ENCODE measurements at regions not wholly inside any gene's neighbourhood (a gene's known extent, or its start where the extent isn't known, plus 50 kb on each side); places are given as distances from the start of the nearest gene placed in this dataset.

- TF ChIP-seq CTCF (IDR thresholded peaks at IDR 0.05; ENCODE audit: insufficient read depth, low read length, poor library complexity, severe bottlenecking): no peak
Measured at GRCh38 chr6:139470997-139471396, 96.5 kb upstream of the CITED2 start.

GRCh38 chr6:139468178-139468819, 93.9 kb upstream of the CITED2 start:
- Histone ChIP-seq H3K27ac (ENCODE audit: low read depth, low read length) (no peak overlapping the region), H3K27me3 (ENCODE audit: low read length) (no peaks in the 10 kb centered on the region), H4K20me1 (ENCODE audit: low read depth, low read length) (no peaks in the 10 kb centered on the region), H3F3A (ENCODE audit: insufficient read depth) (no peaks in the 10 kb centered on the region), H3K9ac (ENCODE audit: low read length) (no peak overlapping the region), H3K9me3 (ENCODE audit: insufficient read depth, low read length) (no peaks in the 10 kb centered on the region), H3K36me3 (ENCODE audit: low read length) (no peaks in the 10 kb centered on the region), H3K9me2 (replicated peaks; ENCODE audit: insufficient read depth, low read length) (no peaks in the 10 kb centered on the region), H3K4me2 (ENCODE audit: low read depth, low read length, poor library complexity, severe bottlenecking) (no peak overlapping the region), H3K4me3 (ENCODE audit: insufficient read depth, low read length, poor library complexity, severe bottlenecking) (no peak overlapping the region), H2AFZ (ENCODE audit: low read depth, low read length, severe bottlenecking) (no peak overlapping the region), H3K79me2 (ENCODE audit: insufficient read depth, low read length) (no peaks in the 10 kb centered on the region)
- TF ChIP-seq EZH2phosphoT487 (conservative IDR thresholded peaks at IDR 0.05; ENCODE audit: low read length): no peak

More at GRCh38 chr6:139470997-139471396, 96.5 kb upstream of the CITED2 start:
- no peak overlapping the region for H3K4me3 ChIP-seq (ENCODE audit: insufficient read depth, low read length, poor library complexity, severe bottlenecking)
- no peak overlapping the region for H3K27ac ChIP-seq (ENCODE audit: low read depth, low read length)
- H3K9ac ChIP-seq (ENCODE audit: low read length): no peak overlapping the region
- H3F3A ChIP-seq (ENCODE audit: insufficient read depth): no peaks in the 10 kb centered on the region
- no peaks in the 10 kb centered on the region for H3K79me2 ChIP-seq (ENCODE audit: insufficient read depth, low read length)
- no peaks in the 10 kb centered on the region for H3K9me2 ChIP-seq (replicated peaks; ENCODE audit: insufficient read depth, low read length)
- no peak overlapping the region for H2AFZ ChIP-seq (ENCODE audit: low read depth, low read length, severe bottlenecking)
- no peak overlapping the region for H3K4me2 ChIP-seq (ENCODE audit: low read depth, low read length, poor library complexity, severe bottlenecking)
- no peaks in the 10 kb centered on the region for H4K20me1 ChIP-seq (ENCODE audit: low read depth, low read length)
- H3K36me3 ChIP-seq (ENCODE audit: low read length): no peaks in the 10 kb centered on the region
- H3K9me3 ChIP-seq (ENCODE audit: insufficient read depth, low read length): no peaks in the 10 kb centered on the region
- no peaks in the 10 kb centered on the region for H3K27me3 ChIP-seq (ENCODE audit: low read length)

GRCh38 chr6:139457476-139457875, 83.0 kb upstream of the CITED2 start:
- no peaks in the 10 kb centered on the region for H4K20me1 ChIP-seq (ENCODE audit: low read depth, low read length)
- TF ChIP-seq CTCF (IDR thresholded peaks at IDR 0.05; ENCODE audit: insufficient read depth, low read length, poor library complexity, severe bottlenecking) (no peak), EZH2phosphoT487 (conservative IDR thresholded peaks at IDR 0.05; ENCODE audit: low read length) (no peak)
- H3K9me2 ChIP-seq (replicated peaks; ENCODE audit: insufficient read depth, low read length): no peaks in the 10 kb centered on the region
- no peaks in the 10 kb centered on the region for H3K79me2 ChIP-seq (ENCODE audit: insufficient read depth, low read length)
- H3K4me2 ChIP-seq (ENCODE audit: low read depth, low read length, poor library complexity, severe bottlenecking): no peak overlapping the region
- H3K27ac ChIP-seq (ENCODE audit: low read depth, low read length): no peak overlapping the region
- no peaks in the 10 kb centered on the region for H3K9me3 ChIP-seq (ENCODE audit: insufficient read depth, low read length)
- no peaks in the 10 kb centered on the region for H3F3A ChIP-seq (ENCODE audit: insufficient read depth)
- H3K9ac ChIP-seq (ENCODE audit: low read length): no peak overlapping the region
- no peaks in the 10 kb centered on the region for H3K36me3 ChIP-seq (ENCODE audit: low read length)
- no peak overlapping the region for H3K4me3 ChIP-seq (ENCODE audit: insufficient read depth, low read length, poor library complexity, severe bottlenecking)
- no peak overlapping the region for H2AFZ ChIP-seq (ENCODE audit: low read depth, low read length, severe bottlenecking)
- H3K27me3 ChIP-seq (ENCODE audit: low read length): no peaks in the 10 kb centered on the region

GRCh38 chr6:139452148-139452876, 77.9 kb upstream of the CITED2 start:
- Histone ChIP-seq H3K9me2 (replicated peaks; ENCODE audit: insufficient read depth, low read length) (no peaks in the 10 kb centered on the region), H2AFZ (ENCODE audit: low read depth, low read length, severe bottlenecking) (no peak overlapping the region), H3K36me3 (ENCODE audit: low read length) (no peaks in the 10 kb centered on the region), H3K27me3 (ENCODE audit: low read length) (no peaks in the 10 kb centered on the region), H3K9ac (ENCODE audit: low read length) (no peak overlapping the region), H4K20me1 (ENCODE audit: low read depth, low read length) (no peaks in the 10 kb centered on the region), H3K27ac (ENCODE audit: low read depth, low read length) (no peak overlapping the region), H3K4me3 (ENCODE audit: insufficient read depth, low read length, poor library complexity, severe bottlenecking) (no peak overlapping the region), H3K9me3 (ENCODE audit: insufficient read depth, low read length) (no peaks in the 10 kb centered on the region), H3K4me2 (ENCODE audit: low read depth, low read length, poor library complexity, severe bottlenecking) (no peak overlapping the region), H3K79me2 (ENCODE audit: insufficient read depth, low read length) (no peaks in the 10 kb centered on the region), H3F3A (ENCODE audit: insufficient read depth) (no peaks in the 10 kb centered on the region)
- TF ChIP-seq EZH2phosphoT487 (conservative IDR thresholded peaks at IDR 0.05; ENCODE audit: low read length) (no peak), CTCF (IDR thresholded peaks at IDR 0.05; ENCODE audit: insufficient read depth, low read length, poor library complexity, severe bottlenecking) (no peak)
